GM12865 (cell line): ENCODE measurements at regions not wholly inside any gene's neighbourhood (a gene's known extent, or its start where the extent isn't known, plus 50 kb on each side); places are given as distances from the start of the nearest gene placed in this dataset.

ENCODE experiments used
- DNase-seq: peaks from one replicate; pipeline ENCODE4 v3.0.0; 2010; ENCODE audit warnings: low read depth
- H3K4me3 ChIP-seq: 2 replicates; pipeline ENCODE4 v1.5.1; 2011; ENCODE audit warnings: mild to moderate bottlenecking, low read depth, low read length, control low read depth
- CTCF ChIP-seq: IDR thresholded peaks from 2 replicates; pipeline ENCODE4 v1.5.1; 2011; ENCODE audit warnings: low read length, control low read depth, low read depth, inconsistent platforms; ENCODE audit not compliant: insufficient read depth; ENCODE audit errors: missing control alignments

DNA sequence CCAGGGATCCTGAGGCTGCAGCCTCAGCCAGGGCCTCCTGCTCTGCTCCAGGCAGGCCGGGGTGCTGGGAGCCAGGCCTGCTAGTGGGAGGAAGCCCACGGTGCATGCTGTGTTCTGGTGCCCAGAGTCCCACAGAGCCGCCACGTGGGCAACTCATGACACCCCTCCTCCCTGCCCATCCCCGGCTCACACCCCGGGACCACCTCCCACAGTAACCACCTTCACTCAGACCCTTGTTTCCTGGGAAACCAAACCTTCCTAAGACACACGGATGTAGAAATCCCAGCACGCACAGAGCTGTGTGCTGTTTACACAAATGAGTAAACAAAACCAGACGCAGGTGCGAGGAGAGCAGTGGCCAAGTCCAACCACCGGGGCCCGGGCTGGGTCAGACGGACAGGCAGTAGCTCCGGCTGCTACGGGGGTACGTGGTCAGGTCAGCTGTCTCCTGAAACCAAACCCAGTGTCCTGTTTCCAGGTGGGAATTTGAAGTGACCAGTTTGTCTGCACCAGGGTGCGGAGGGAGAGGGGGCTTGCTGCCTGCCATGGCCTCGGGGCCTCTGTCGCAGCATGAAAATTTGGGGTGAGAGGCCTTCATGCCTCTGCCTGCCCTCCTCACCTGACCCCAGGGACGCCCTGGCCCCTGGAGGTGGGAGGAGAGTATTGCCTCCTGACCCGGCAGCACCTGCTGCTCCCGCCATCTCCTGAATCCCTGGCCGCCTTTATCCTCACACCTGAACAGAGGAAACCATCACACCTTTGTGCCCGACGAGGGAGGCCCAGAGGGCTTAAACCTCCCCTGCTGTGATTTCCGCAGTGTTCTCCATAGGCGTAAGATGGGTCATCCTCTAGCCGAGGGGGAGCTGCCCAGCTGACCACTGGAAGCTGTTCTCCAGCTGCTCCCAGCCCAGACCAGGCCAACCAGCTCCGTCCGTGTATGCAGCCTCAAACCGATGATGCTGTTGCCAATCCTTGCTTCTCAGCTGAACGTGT, 52.0 kb upstream of the SMOC2 start:
- TF ChIP-seq CTCF, result no peak
- H3K4me3 ChIP-seq, result no peak overlapping the region
- DNase-seq, result no peak

DNA sequence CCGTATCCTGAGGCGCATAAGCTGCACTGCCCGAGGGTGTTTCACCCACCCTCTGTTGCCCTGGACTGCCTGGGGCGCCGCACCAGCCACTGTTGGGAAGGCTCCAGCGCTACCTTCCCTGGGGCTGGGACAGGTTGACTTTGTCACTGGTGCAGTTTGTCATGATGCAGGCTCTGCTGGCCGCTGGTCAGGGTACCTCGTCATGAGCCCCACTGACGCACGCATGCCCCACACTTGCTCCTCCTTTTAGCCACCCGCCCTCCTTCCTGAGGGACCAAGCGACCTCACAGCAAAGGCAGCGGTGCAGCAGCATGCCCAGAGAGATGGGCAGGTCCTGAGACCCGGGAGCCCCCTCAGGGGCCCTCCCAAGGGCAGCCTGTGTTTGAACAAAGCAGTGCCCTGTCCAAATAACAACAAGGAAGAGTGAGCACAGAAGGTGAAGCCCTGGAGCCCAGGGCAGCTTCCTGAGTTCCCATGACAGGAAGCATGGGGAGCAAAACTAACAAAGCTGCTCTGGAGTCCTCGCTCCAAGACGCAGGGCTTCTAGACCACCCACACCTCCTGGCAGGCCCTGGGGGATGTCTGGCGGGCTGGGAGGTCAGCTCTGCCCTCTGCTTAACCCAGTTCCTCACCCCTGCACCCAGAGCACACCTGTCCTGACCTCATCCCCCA, 50.1 kb upstream of the SMOC2 start:
- no peak for TF ChIP-seq CTCF
- no peak overlapping the region for H3K4me3 ChIP-seq
- DNase-seq, result no peak
